ENCODE measurements at regions not wholly inside any gene's neighbourhood (a gene's known extent, or its start where the extent isn't known, plus 50 kb on each side); places are given as distances from the start of the nearest gene placed in this dataset.

- H3K9ac ChIP-seq (ENCODE audit: low read length), result no peak overlapping the region
- no peak overlapping the region for H3K4me2 ChIP-seq (ENCODE audit: low read length)
- H3K79me2 ChIP-seq (replicated peaks; ENCODE audit: insufficient read depth, low read length), result no peaks in the 10 kb centered on the region
- H3F3A ChIP-seq (ENCODE audit: insufficient read depth, low read length, poor library complexity, severe bottlenecking), result no peaks in the 10 kb centered on the region
- H4K20me1 ChIP-seq (ENCODE audit: insufficient read depth), result no peaks in the 10 kb centered on the region
- no peak for TF ChIP-seq TAF1 (IDR thresholded peaks at IDR 0.05; ENCODE audit: low read depth)
- TF ChIP-seq EZH2 (IDR thresholded peaks at IDR 0.05; ENCODE audit: borderline replicate concordance, insufficient read depth, low read length, poor library complexity, severe bottlenecking), result no peak
- TF ChIP-seq RAD21 (conservative IDR thresholded peaks at IDR 0.05), result no peak
- no peak for TF ChIP-seq REST (IDR thresholded peaks at IDR 0.05; ENCODE audit: borderline replicate concordance)
- no peak for TF ChIP-seq POLR2AphosphoS5 (IDR thresholded peaks at IDR 0.05)
- TF ChIP-seq EP300 (conservative IDR thresholded peaks at IDR 0.05; ENCODE audit: poor library complexity, severe bottlenecking), result no peak
- no peak for TF ChIP-seq MXI1 (conservative IDR thresholded peaks at IDR 0.05; ENCODE audit: poor library complexity, severe bottlenecking)
- TF ChIP-seq SMC3 (conservative IDR thresholded peaks at IDR 0.05; ENCODE audit: poor library complexity), result no peak
- no peak for TF ChIP-seq CTCF (IDR thresholded peaks at IDR 0.05; ENCODE audit: poor library complexity, severe bottlenecking)
- no peak overlapping the region for H3K27ac ChIP-seq (ENCODE audit: low read length)
- no peaks in the 10 kb centered on the region for H3K9me2 ChIP-seq (ENCODE audit: insufficient read depth, low read length)
- H3K9me3 ChIP-seq (ENCODE audit: low read length), result no peaks in the 10 kb centered on the region
- H3K27me3 ChIP-seq (ENCODE audit: insufficient read depth, low read depth, low read length), result no peaks in the 10 kb centered on the region
- no peaks in the 10 kb centered on the region for H3K36me3 ChIP-seq (ENCODE audit: insufficient read depth, low read length)
- H2AFZ ChIP-seq (ENCODE audit: low read depth, low read length), result no peak overlapping the region
- no peak overlapping the region for H3K4me3 ChIP-seq (ENCODE audit: low read length)
These were observed 84.2 kb downstream of the ARL4C start for GRCh38 chr2:234412726-234413125.

GRCh38 chr2:234411793-234412192 is 85.1 kb downstream of the ARL4C start:
- Histone ChIP-seq H3F3A (ENCODE audit: insufficient read depth, low read length, poor library complexity, severe bottlenecking) (no peaks in the 10 kb centered on the region), H2AFZ (ENCODE audit: low read depth, low read length) (no peak overlapping the region), H3K4me2 (ENCODE audit: low read length) (no peak overlapping the region), H3K36me3 (ENCODE audit: insufficient read depth, low read length) (no peaks in the 10 kb centered on the region), H3K9ac (ENCODE audit: low read length) (no peak overlapping the region), H3K9me2 (ENCODE audit: insufficient read depth, low read length) (no peaks in the 10 kb centered on the region), H3K79me2 (replicated peaks; ENCODE audit: insufficient read depth, low read length) (no peaks in the 10 kb centered on the region), H3K9me3 (ENCODE audit: low read length) (no peaks in the 10 kb centered on the region), H3K4me3 (ENCODE audit: low read length) (no peak overlapping the region), H3K27ac (ENCODE audit: low read length) (no peak overlapping the region), H4K20me1 (ENCODE audit: insufficient read depth) (no peaks in the 10 kb centered on the region), H3K27me3 (ENCODE audit: insufficient read depth, low read depth, low read length) (no peaks in the 10 kb centered on the region)
- TF ChIP-seq RAD21 (conservative IDR thresholded peaks at IDR 0.05), result no peak
- no peak for TF ChIP-seq CTCF (IDR thresholded peaks at IDR 0.05; ENCODE audit: poor library complexity, severe bottlenecking)
- TF ChIP-seq TAF1 (IDR thresholded peaks at IDR 0.05; ENCODE audit: low read depth), result no peak
- TF ChIP-seq REST (IDR thresholded peaks at IDR 0.05; ENCODE audit: borderline replicate concordance), result no peak
- TF ChIP-seq EP300 (conservative IDR thresholded peaks at IDR 0.05; ENCODE audit: poor library complexity, severe bottlenecking), result no peak
- no peak for TF ChIP-seq EZH2 (IDR thresholded peaks at IDR 0.05; ENCODE audit: borderline replicate concordance, insufficient read depth, low read length, poor library complexity, severe bottlenecking)
- TF ChIP-seq POLR2AphosphoS5 (IDR thresholded peaks at IDR 0.05), result no peak
- TF ChIP-seq SMC3 (conservative IDR thresholded peaks at IDR 0.05; ENCODE audit: poor library complexity), result no peak
